GM18873 (cell line): ENCODE measurements at regions not wholly inside any gene's neighbourhood (a gene's known extent, or its start where the extent isn't known, plus 50 kb on each side); places are given as distances from the start of the nearest gene placed in this dataset.
"Not testable (repeated sequence)": the region's sequence is repeated elsewhere in the genome, so short reads cannot be mapped to it uniquely, and the experiment has no call there.

Experiments used
- ATAC-seq: cut with Tn5 transposase; IDR thresholded peaks from one replicate; pipeline ENCODE4 v1.9.1; 2021; ENCODE audit warnings: mild to moderate bottlenecking, moderate library complexity, moderate number of reproducible peaks; ENCODE audit not compliant: unreplicated experiment, low FRiP score

DNA sequence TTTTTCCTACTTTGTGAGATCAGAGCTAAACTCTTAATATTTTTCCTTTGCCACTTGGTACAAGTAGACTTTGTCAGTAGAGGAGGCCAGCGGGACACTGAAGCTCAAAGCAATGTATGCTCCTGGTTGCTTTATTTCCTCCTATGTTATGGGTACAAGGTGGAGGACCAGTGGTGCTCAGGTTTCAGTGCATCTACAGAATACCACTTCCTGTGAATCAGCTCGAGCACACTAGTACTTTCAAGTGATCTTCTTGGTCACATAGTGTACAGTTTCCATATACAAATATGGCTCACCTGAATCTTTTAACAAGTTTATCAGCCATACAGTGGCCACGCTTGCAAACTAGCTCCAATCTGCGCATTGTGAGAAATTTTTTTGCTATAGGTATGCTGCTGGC is 1674.8 kb upstream of the TMEFF2 start:
- ATAC-seq = no peak

DNA sequence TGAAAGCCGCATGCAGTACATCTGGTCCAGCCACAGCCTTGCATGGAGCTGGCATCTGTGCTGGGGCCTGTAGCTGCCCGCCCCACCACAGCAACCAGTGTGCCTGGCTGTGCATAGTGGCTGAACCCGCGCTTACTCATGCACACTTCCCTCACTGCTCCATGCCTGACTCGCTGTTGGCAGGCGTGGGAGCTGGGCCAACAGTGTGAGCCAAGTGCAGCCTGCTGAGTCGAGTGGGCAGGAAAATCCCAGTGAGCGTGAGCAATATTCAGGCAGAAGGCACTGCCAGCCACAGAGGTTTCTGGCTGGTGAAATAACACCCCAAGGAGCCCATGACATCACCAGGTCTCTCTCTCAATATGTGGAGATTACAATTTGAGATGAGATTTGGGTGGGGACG is 1674.1 kb upstream of the TMEFF2 start:
- no peak for ATAC-seq

DNA sequence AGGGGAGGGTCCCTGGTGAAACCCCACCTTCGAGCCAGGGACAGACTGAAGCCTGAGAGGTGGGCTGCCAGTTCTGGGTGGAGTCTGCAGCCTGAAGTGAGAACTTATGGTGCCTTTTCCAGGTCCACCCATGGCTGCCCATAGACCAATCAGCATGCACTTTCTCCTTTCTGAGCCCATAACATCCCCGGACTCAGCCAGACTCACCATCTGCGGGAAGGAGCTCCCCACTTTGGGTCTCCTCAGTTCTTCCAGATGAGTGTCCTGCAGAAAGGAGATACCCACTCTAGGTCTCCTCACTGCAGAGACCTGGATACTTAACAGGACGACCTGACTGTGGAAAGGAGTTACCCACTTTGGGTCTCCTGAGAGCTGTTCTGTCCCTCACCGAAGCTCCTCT is 1673.4 kb upstream of the TMEFF2 start:
- ATAC-seq = no peak

DNA sequence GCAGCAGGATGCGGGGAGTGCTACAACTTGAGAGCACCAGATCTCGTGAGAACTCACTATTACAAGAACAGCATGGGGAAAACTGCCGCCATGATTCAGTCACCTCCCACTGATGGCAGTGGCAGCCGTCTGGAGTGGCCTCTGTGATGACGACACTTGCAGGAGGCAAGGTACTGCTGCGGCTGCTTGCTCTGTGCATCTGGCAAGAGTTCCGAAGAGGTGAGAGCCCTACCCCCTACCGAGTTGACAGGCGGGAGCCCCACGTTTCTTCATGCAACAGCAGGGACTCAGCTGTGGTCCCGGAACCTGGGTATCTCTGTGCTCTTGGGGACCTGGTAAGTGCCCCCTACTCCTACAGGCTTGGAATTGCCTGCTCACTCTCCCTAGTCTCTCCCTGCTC is 1672.7 kb upstream of the TMEFF2 start:
- no peak for ATAC-seq

DNA sequence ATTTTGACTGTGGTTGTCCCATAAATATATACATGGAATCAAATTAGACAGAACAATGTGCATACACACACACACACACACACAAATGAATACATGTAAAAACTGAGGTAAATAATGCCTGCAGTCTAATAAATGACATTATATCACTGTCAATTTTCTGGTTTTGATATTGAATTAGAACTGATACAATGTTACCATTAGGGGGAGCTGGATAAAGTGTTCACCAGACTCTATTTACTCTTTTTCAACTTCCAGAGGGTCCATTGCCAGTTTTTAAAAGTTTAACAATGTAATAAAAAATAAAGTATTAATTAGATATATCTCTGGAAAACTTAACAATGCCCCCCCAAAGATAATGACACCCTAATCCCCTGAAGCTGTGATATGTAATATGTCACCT is 1666.8 kb upstream of the TMEFF2 start:
- ATAC-seq = no peak

DNA sequence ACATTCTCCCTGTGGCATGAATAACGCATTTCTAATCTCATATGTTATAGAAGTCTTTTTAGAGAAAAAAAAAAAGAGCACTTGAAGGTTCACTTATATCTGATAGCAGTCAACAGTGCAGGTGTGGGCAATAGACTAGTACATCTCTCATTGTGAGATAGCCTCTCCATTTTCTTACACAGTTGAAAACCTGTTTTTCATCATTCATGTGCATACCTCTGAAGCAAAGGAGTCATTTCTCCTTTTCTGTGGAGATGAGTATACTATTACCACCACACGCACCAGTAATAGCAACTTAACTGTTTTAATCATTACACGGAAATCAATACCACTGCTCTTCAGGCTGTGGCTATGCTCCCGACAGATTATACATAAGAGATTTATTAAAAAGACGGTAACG is 1653.3 kb upstream of the TMEFF2 start:
- ATAC-seq = no peak

DNA sequence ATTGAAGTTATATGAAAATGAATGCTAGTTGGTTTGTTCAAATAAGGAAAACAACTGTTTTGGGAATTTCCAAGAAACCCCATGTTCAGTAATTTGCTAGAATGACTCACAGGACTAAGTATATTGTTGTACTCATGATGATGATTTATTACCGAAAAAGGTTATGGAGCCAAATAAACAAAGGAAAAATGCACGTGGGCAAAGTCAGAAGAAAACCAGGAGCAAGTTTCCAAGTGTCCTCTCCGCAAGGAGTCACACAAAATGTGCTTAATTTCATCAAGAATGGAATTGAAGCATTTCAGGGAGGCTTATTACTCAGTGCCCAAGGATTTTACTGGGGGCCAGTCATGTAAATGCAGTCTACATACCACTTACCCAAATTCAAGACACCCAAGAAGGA is 1652.4 kb upstream of the TMEFF2 start:
- no peak for ATAC-seq

DNA sequence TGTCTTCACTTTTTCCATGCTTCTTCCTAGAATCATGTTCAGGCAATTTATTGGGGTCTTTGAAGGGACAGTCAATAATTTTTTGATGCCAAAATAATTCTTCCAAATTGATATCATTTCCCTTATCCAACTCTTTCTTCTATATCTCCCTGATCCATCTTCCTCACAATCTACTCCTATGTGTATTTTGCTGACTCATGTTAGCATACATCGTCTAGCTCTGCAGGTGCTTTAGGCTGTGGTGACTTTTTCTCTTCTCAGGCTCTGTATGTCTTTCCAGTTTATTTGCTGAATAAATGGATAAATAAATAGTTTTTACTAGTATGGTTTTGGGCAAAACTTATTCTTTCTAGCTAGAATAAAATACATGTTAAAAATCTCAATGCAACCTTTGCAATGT is 1650.9 kb upstream of the TMEFF2 start:
- ATAC-seq = no peak

DNA sequence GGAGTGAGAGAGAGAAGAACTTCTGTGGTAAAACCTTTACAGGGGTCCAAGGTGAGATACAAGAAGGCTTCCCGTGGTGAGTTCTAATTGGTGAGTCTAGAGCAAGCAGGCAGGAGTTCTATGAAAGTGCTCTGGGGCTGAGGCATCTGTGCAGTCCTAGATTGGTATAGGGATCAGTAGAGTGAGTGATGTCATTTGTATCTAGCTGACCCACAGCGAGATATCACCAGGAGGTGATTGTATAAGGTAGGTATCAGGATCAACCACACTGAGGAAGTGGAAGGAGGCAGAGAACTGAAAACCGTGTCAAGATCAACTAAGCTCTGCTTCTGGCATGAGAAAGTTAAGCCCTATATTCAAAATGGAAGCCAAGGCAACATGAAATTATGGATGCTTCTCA is 1648.9 kb upstream of the TMEFF2 start:
- ATAC-seq = no peak

DNA sequence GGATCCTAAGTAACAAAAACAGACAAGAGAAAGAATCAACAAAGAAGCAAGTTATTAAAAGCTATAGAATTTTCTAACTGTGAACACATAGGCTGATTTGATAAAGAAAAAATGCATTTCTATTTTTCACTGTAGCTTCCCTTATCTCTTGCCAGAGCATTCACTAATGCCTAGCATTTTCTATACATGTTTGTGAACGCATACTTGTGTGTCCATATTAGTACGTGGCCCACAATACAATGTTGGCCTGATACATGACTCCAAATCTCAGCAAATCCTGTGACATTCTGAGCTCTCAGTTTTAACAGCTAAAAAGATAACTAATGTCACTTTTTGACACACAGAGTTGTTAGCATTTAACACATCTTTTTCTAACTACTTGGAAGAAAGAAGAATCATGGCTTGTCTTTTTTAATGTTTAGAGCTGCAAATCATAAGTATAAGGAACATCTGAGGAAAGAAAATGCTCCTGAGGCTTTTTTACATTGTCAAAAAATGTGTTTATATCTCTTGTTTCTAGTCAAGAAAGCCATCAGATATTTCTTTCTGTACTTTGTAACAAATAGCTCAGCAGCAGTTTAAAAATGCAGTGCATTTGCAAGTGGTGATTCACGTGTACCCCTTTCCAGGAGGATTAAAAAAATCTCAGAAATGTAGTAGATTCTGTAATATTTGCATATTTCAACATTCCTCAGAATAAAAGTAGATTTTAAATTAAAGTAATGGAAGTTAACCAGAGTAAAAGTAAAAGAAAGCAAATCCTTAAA is 1646.8 kb upstream of the TMEFF2 start:
- no peak for ATAC-seq

DNA sequence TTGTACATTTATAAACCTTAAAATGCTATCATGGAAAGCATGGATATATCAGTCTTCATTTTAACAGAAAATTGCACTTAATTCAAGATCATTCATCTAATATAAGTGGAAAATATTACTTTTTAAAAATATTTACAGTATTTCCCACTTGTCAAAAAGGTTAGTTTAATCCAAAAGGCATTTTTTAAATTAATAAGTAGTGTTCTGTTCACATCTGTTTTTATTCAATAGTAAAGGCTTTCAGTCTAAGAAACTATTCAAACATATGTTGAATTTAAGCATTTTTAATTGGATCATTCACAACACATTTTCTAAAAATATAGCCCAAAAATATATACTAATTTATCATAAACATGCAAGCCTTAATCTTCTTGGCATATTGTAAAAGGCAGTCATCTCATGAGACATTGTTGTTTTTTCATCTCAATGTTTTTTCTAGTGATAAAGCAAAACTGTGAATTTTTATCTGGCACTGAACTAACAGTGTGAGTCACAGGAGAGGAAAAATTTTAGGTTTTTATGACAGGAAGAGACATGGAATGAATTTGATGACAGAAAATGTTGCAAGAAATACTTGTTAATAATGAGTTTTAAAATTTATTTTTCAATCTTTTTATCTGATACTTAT is 1642.5 kb upstream of the TMEFF2 start:
- ATAC-seq = no peak

DNA sequence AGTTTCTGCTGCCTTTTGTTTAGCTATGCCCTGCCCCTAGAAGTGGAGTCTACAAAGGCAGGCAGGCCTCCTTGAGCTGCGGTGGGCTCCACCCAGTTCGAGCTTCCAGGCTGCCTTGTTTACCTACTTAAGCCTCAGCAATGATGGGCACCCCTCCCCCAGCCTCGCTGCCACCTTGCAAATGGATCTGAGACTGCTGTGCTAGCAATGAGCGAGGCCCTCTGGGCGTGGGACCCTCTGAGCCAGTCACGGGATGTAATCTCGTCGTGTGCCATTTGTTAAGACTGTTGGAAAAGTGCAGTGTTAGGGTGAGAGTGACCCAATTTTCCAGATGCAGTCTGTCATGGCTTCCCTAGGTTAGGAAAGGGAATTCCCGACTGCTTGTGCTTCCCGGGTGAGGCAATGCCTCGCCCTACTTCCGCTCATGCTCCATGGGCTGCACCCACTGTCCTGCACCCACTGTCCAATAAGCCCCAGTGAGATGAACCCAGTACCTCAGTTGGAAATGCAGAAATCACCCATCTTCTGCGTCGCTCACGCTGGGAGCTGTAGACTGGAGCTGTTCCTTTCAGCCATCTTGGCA is 1641.8 kb upstream of the TMEFF2 start:
- ATAC-seq = not testable (repeated sequence)

DNA sequence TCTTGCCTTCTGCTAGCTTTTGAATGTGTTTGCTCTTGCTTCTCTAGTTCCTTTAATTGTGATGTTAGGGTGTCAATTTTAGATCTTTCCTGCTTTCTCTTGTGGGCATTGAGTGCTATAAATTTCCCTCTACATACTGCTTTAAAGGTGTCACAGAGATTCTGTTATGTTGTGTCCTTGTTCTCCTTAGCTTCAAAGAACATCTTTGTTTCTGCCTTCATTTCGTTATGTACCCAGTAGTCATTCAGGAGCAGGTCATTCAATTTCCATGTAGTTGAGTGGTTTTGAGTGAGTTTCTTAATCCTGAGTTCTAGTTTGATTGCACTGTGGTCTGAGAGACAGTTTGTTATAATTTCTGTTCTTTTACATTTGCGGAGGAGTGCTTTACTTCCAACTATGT is 1639.2 kb upstream of the TMEFF2 start:
- ATAC-seq = not testable (repeated sequence)

DNA sequence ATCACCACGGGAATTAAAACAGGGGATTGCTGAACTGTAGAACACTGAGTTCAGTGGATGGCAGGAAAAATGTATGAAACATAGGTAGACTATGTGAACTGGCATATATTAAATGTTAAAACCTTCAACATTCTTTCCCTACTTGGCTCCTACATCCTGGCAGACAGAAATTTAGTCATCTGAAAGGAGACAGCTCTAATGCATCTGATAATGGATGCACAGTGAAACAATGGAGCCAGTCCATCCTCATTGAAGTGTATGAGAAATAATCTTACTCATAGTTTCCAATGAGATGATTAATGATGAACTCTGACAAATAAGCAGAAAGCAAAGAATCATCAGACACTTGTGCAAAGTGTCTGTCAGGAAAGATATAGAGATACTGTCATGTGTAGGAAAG is 1629.7 kb upstream of the TMEFF2 start:
- ATAC-seq = no peak

DNA sequence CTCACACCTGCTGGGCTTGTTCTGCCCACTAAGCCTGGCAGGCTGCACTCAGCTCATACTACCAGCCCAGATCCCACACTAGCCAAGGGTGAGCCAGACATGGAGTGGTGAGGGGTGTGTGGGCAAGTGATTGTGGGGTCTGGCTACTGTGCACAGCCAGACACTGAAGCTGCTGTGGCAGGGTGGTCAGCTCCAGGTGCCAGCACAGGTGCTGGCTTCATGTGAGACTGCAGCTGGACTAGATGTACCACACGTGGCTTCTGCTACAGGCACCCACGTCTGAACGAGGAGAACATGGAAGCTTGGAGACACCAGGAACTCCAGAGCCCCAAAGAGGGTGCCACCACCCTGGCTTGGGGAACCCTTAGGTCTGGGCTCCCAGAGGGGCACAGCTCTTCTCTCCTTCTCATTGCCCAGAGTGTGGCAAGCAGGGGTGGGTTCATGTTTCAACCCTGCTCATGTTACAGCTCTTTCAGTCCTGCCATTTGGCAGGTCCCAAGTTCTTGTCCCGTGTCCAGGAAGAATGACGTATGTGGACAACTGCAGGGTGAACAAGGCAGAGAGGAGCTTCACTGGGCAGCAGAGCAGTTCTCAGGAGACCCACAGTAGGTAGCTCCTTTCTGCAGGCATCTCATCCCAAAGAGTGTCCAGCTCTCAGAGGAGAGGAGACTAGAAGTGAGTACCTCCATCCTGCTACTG is 1624.2 kb upstream of the TMEFF2 start:
- no peak for ATAC-seq

DNA sequence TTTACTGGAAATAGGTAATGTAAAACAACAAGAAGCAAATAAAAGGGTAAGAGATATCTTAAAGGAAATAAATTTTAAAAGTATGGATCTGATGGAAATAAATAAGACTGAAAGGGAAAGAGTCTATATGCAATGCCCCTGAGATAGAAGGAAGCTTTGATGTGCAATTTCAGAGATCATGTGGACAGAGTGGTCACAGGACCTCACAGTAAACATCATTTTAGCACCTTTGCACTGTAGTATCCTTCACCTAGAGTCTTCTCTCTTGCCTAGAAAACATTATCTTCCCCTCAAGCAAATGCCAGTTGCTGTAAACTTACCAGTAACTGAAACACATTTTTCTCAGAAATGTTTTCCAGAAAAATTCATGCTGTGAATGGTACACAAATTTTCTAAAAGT is 1621.3 kb upstream of the TMEFF2 start:
- no peak for ATAC-seq

DNA sequence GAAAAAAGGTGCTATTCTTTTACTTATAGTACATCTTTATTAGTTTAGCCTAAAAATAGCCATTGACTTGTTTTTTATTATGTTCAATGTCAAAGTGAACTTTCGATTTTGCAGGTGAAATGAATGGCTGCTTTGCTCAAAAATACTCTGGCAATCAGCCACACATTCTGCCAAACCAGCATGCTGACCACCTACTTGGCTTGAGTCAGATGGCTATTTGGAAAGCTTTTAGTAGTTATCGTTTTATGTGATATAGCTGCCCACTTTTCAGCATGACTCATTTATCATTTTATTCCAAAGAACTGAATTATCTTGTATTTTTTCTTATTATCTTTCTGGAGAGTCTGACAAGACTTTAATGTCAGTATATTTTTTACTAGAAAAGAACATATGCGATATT is 1615.8 kb upstream of the TMEFF2 start:
- ATAC-seq = no peak

DNA sequence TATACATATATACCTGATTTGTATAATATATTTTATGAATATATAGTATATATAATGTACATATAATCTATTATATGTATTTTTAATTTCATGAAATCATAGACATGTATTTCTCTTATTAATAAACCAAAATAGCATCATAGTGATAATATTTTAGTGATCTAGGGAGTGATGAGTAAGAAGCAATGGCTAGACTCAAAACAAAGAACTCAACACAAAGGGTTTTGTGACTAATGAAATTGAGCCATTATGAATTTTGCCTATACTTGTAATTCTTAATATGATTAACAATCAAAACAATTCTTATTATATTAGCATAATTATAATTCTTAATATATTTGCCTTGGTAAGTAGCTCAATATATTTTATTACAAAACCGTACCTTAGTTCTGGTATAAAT is 1614.1 kb upstream of the TMEFF2 start:
- no peak for ATAC-seq

DNA sequence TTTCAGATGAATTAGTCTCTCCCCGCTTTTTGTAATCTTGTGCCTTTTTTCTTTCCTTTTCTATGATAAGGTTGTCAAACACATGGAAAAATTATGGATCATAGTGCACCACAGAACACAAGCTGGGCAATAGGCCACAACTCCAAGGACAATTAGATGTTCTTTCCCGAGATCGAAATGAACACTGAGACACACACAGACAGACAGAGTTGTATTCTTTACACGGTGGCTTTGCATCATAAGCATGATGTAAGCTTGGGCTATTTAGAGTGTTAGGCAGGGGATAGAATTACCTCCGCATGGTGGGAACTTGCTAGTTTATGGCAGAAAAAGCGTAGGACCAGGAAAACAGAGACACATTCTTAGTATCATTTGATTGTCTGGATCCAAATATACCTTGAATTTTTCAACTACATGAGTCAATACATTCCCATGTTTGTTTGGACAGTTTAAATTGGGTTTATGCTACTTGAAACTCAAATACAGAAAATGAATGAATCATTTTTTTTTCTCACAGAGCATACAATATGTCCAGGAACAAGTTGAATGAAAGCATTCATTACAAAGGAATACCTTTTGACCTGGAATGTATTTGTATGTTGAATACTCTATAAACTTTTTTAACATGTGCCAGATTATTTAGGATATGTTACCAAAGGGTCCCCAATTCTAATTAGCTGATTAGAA is 1611.5 kb upstream of the TMEFF2 start:
- no peak for ATAC-seq

DNA sequence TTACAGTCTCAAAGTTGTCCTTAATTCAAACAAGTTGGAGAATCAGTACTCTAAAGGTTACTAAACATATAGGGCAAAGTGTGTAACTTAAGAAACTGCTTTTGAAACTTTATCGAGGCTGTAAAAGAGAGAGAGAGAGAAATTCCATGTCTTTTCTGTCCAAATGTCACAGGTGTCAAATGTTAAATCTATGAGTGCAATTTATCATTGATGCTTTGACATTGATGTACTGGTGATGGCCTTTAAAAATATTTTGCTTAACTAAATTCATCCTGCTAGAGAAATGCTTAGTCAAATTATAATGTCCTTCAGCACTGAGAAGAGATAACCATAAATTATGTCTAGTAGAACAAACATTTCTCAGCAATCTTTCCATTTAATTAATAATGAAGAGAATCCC is 1602.1 kb upstream of the TMEFF2 start:
- ATAC-seq = no peak

DNA sequence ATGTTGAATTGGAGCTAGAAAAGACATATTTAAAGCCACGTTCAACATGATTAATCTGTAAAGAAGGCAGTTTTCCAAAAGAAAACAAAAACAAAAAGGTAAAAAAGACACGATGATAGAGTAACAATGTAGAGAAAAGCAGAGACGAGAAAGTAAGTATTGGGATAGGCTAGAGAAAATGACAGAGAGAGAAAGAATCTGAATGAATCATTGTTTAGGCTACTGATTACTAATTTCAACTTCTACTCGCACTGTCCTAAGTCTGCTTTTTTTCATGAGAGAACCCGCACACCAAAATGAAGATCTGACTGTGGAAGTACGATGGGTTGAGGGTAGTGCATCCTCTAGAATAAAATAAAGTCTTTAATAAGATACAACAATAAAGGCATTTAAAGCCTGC is 1599.2 kb upstream of the TMEFF2 start:
- no peak for ATAC-seq
